ENCODE measurements at regions not wholly inside any gene's neighbourhood (a gene's known extent, or its start where the extent isn't known, plus 50 kb on each side); places are given as distances from the start of the nearest gene placed in this dataset.

- TF ChIP-seq CTCF (IDR thresholded peaks at IDR 0.05) (no peak), POLR2AphosphoS5 (IDR thresholded peaks at IDR 0.05) (no peak), POLR2A (IDR thresholded peaks at IDR 0.05) (no peak), EP300 (IDR thresholded peaks at IDR 0.05) (no peak)
Measured at GRCh38 chr6:50123688-50124087, 74.0 kb upstream of the DEFB112 start.

Measured in stomach (tissue), 4 donors.